Choroid plexus epithelial cell (primary cell): ENCODE measurements at regions not wholly inside any gene's neighbourhood (a gene's known extent, or its start where the extent isn't known, plus 50 kb on each side); places are given as distances from the start of the nearest gene placed in this dataset.

ENCODE experiments used
- DNase-seq: peaks from one replicate; pipeline ENCODE4 v3.0.0-alpha.2; 2010; ENCODE audit warnings: low read depth
- H3K4me3 ChIP-seq: 2 replicates; pipeline ENCODE4 v1.5.1; 2011; ENCODE audit warnings: low read depth, mild to moderate bottlenecking, control low read depth, low read length, moderate library complexity
- TF ChIP-seq, protein P1 (sequence below): conservative IDR thresholded peaks from 2 replicates; pipeline ENCODE4 v1.5.1; 2011; ENCODE audit warnings: low read depth, mild to moderate bottlenecking, control low read depth, inconsistent platforms, low read length, moderate library complexity

DNA sequence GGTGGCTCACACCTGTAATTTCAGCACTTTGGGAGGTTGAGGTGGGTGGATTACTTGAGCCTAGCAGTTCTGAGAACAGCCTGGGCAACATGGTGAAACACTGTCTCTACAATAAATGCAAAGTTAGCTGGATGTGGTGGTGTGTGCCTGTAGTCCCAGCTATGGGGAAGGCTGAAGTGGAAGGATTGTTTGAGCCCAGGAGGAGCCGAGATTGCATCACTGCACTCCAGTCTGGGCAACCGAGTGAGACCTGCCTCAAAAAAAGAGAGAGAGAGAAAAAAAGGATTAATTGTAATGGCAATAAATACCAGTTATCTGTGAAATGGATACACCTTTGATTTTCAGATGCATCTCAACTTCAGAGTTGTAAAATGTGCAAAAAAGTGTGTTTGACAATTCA lies 58.8 kb downstream of the SPRY1 start:
- TF ChIP-seq, protein P1, sequence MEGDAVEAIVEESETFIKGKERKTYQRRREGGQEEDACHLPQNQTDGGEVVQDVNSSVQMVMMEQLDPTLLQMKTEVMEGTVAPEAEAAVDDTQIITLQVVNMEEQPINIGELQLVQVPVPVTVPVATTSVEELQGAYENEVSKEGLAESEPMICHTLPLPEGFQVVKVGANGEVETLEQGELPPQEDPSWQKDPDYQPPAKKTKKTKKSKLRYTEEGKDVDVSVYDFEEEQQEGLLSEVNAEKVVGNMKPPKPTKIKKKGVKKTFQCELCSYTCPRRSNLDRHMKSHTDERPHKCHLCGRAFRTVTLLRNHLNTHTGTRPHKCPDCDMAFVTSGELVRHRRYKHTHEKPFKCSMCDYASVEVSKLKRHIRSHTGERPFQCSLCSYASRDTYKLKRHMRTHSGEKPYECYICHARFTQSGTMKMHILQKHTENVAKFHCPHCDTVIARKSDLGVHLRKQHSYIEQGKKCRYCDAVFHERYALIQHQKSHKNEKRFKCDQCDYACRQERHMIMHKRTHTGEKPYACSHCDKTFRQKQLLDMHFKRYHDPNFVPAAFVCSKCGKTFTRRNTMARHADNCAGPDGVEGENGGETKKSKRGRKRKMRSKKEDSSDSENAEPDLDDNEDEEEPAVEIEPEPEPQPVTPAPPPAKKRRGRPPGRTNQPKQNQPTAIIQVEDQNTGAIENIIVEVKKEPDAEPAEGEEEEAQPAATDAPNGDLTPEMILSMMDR = no peak
- no peak overlapping the region for H3K4me3 ChIP-seq
- no peak for DNase-seq

- H3K4me3 ChIP-seq = no peak overlapping the region
- TF ChIP-seq, protein P1 = no peak
- DNase-seq = peak; percentile 52
Measured at GRCh38 chr4:123462007-123462406, 65.4 kb downstream of the SPRY1 start.

DNA sequence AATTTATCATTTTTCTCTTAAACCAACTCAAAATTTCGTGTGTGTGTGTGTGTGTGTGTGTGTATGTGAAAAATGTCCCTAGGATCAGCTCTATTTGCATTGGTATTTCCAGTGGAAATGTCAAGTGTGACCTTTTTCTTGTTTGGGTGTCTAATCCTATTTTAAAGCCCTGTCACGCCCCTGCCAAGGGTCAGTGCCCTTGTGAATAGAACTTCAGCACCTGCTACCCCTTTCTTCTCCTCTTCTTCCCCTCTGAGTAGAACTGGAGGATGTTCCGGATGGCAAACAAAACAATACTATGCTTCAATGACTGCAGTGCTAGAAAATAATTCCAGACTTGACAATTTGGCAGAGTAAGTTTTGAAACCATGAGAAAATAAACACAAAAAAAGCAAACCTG lies 67.3 kb downstream of the SPRY1 start:
- TF ChIP-seq, protein P1 = no peak
- H3K4me3 ChIP-seq = no peak overlapping the region
- no peak for DNase-seq

- no peak overlapping the region for H3K4me3 ChIP-seq
- no peak for DNase-seq
- TF ChIP-seq, protein P1 = no peak
Measured at GRCh38 chr4:123465416-123465815, 68.8 kb downstream of the SPRY1 start.

DNA sequence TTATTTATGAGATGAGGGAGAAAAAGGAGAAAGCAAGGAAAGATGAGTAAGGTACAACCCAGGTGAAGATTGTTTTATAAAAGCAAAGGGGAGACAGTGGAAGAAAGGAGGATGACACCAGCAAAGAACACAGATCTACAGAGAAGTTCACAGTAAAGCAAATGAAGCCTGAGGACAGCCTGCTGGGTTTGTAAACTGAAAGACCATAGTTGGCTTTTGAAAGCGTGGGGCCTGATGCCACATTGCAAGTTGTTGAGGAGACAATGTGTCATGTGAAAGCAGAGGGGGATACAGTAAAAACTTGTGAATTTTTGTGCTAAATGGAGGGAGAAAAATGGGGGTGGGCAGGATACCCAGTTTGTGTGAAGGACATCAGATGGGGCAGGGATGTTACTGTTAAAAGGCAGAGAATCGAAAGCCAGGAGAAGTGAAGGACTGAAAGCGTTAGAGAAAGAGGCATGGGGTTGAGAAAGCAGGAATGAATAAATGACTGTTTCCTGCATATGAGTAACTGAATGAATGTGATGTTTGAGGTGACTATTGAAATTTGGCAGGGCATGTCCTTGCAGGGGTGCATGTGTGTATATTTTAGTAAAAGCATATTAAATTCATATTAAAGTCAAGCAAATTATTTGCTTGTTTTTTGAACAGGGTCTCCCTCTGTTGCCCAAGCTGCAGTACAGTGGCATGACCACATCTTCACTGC lies 69.6 kb downstream of the SPRY1 start:
- no peak for DNase-seq
- H3K4me3 ChIP-seq = no peak overlapping the region
- TF ChIP-seq, protein P1 = no peak

- TF ChIP-seq, protein P1 = no peak
- H3K4me3 ChIP-seq = no peak overlapping the region
- no peak for DNase-seq
Measured at GRCh38 chr4:123468479-123469031, 72.0 kb downstream of the SPRY1 start.

DNA sequence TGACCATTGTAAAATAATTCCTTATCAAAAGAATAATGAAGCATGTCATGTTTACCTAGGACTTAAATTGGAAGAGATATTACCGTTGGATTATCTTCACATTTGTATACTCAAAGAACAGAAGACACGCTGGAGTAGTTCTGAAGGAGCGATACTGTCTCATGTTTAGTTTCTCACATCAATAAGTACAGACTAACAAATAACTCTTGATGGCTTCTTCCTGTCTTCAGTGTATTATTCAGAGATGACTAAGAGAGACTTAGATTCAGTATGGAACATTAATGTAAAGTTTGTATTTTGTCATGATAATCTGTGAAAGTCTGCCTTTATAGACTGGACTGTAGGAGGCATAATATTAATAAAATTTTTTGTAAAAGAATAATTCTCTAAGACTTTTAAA lies 72.7 kb downstream of the SPRY1 start:
- no peak for DNase-seq
- H3K4me3 ChIP-seq = no peak overlapping the region
- TF ChIP-seq, protein P1 = no peak
